ENCODE measurements at regions not wholly inside any gene's neighbourhood (a gene's known extent, or its start where the extent isn't known, plus 50 kb on each side); places are given as distances from the start of the nearest gene placed in this dataset.

GRCh38 chr2:49861821-49862220 lies 707.5 kb upstream of the FSHR start:
- DNase-seq (ENCODE audit: extremely low read depth, low read depth): no peak
- H3K4me3 ChIP-seq (replicated peaks; ENCODE audit: low read depth, low read length): no peak overlapping the region
- no peak for TF ChIP-seq CTCF (IDR thresholded peaks at IDR 0.05; ENCODE audit: low read depth, low read length, missing control alignments)

GRCh38 chr2:49860834-49861233 lies 706.5 kb upstream of the FSHR start:
- no peak for TF ChIP-seq CTCF (IDR thresholded peaks at IDR 0.05; ENCODE audit: low read depth, low read length, missing control alignments)
- DNase-seq (ENCODE audit: extremely low read depth, low read depth): no peak
- H3K4me3 ChIP-seq (replicated peaks; ENCODE audit: low read depth, low read length): no peak overlapping the region

GRCh38 chr2:49860170-49860569 lies 705.9 kb upstream of the FSHR start:
- TF ChIP-seq CTCF (IDR thresholded peaks at IDR 0.05; ENCODE audit: low read depth, low read length, missing control alignments): no peak
- no peak for DNase-seq (ENCODE audit: extremely low read depth, low read depth)
- H3K4me3 ChIP-seq (replicated peaks; ENCODE audit: low read depth, low read length): no peak overlapping the region

- H3K4me3 ChIP-seq (replicated peaks; ENCODE audit: low read depth, low read length): no peak overlapping the region
- no peak for TF ChIP-seq CTCF (IDR thresholded peaks at IDR 0.05; ENCODE audit: low read depth, low read length, missing control alignments)
Measured at GRCh38 chr2:49858657-49859056, 704.3 kb upstream of the FSHR start.

GRCh38 chr2:49858113-49858490 lies 703.8 kb upstream of the FSHR start:
- no peak for TF ChIP-seq CTCF (IDR thresholded peaks at IDR 0.05; ENCODE audit: low read depth, low read length, missing control alignments)
- no peak for DNase-seq (ENCODE audit: extremely low read depth, low read depth)
- H3K4me3 ChIP-seq (replicated peaks; ENCODE audit: low read depth, low read length): no peak overlapping the region

More at GRCh38 chr2:49858657-49859056, 704.3 kb upstream of the FSHR start:
- DNase-seq (ENCODE audit: extremely low read depth, low read depth): no peak

- H3K4me3 ChIP-seq (replicated peaks; ENCODE audit: low read depth, low read length): no peak overlapping the region
- no peak for TF ChIP-seq CTCF (IDR thresholded peaks at IDR 0.05; ENCODE audit: low read depth, low read length, missing control alignments)
- DNase-seq (ENCODE audit: extremely low read depth, low read depth): no peak
Measured at GRCh38 chr2:49857371-49858112, 703.2 kb upstream of the FSHR start.

- TF ChIP-seq CTCF (IDR thresholded peaks at IDR 0.05; ENCODE audit: low read depth, low read length, missing control alignments): no peak
- no peak overlapping the region for H3K4me3 ChIP-seq (replicated peaks; ENCODE audit: low read depth, low read length)
- DNase-seq (ENCODE audit: extremely low read depth, low read depth): no peak
Measured at GRCh38 chr2:49845671-49846070, 691.4 kb upstream of the FSHR start.
